ENCODE measurements at regions not wholly inside any gene's neighbourhood (a gene's known extent, or its start where the extent isn't known, plus 50 kb on each side); places are given as distances from the start of the nearest gene placed in this dataset.

- no peak for DNase-seq (ENCODE audit: low spot score)
Measured at GRCh38 chr4:89665662-89666061, 171.3 kb downstream of the SNCA start.

GRCh38 chr4:89664521-89664920 is 172.4 kb downstream of the SNCA start:
- DNase-seq (ENCODE audit: low spot score) = no peak

GRCh38 chr4:89661173-89661899 is 175.6 kb downstream of the SNCA start:
- DNase-seq (ENCODE audit: low spot score) = peak; percentile 5

- DNase-seq (ENCODE audit: low spot score) = no peak
Measured at GRCh38 chr4:89660444-89661172, 176.4 kb downstream of the SNCA start.

GRCh38 chr4:89658701-89659024 is 178.3 kb downstream of the SNCA start:
- DNase-seq (ENCODE audit: low spot score) = no peak

GRCh38 chr4:89657931-89658700 is 178.8 kb downstream of the SNCA start:
- DNase-seq (ENCODE audit: low spot score) = peak; percentile 6

GRCh38 chr4:89653012-89653411 is 183.9 kb downstream of the SNCA start:
- no peak for DNase-seq (ENCODE audit: low spot score)

- no peak for DNase-seq (ENCODE audit: low spot score)
Measured at GRCh38 chr4:89645482-89645881, 191.5 kb downstream of the SNCA start.

- no peak for DNase-seq (ENCODE audit: low spot score)
Measured at GRCh38 chr4:89641367-89641687, 195.6 kb downstream of the SNCA start.

GRCh38 chr4:89640620-89641366 is 196.2 kb downstream of the SNCA start:
- peak; percentile 52 for DNase-seq (ENCODE audit: low spot score)

GRCh38 chr4:89639395-89639794 is 197.6 kb downstream of the SNCA start:
- no peak for DNase-seq (ENCODE audit: low spot score)

GRCh38 chr4:89625599-89626293 is 211.2 kb downstream of the SNCA start:
- DNase-seq (ENCODE audit: low spot score) = no peak

- DNase-seq (ENCODE audit: low spot score) = no peak
Measured at GRCh38 chr4:89619206-89619962, 217.6 kb downstream of the SNCA start.

GRCh38 chr4:89618151-89618550 is 218.8 kb downstream of the SNCA start:
- DNase-seq (ENCODE audit: low spot score) = no peak

- no peak for DNase-seq (ENCODE audit: low spot score)
Measured at GRCh38 chr4:89617317-89617716, 219.6 kb downstream of the SNCA start.

- DNase-seq (ENCODE audit: low spot score) = no peak
Measured at GRCh38 chr4:89616382-89616781, 220.6 kb downstream of the SNCA start.

GRCh38 chr4:89615051-89615450 is 221.9 kb downstream of the SNCA start:
- DNase-seq (ENCODE audit: low spot score) = no peak

GRCh38 chr4:89614155-89614554 is 222.8 kb downstream of the SNCA start:
- no peak for DNase-seq (ENCODE audit: low spot score)

GRCh38 chr4:89610236-89610635 is 226.7 kb downstream of the SNCA start:
- DNase-seq (ENCODE audit: low spot score) = no peak

GRCh38 chr4:89609756-89610155 is 227.2 kb downstream of the SNCA start:
- DNase-seq (ENCODE audit: low spot score) = no peak

GRCh38 chr4:89604951-89605350 is 232.0 kb downstream of the SNCA start:
- no peak for DNase-seq (ENCODE audit: low spot score)

All from AG08395 (cell line).